ENCODE measurements at regions not wholly inside any gene's neighbourhood (a gene's known extent, or its start where the extent isn't known, plus 50 kb on each side); places are given as distances from the start of the nearest gene placed in this dataset.

DNA sequence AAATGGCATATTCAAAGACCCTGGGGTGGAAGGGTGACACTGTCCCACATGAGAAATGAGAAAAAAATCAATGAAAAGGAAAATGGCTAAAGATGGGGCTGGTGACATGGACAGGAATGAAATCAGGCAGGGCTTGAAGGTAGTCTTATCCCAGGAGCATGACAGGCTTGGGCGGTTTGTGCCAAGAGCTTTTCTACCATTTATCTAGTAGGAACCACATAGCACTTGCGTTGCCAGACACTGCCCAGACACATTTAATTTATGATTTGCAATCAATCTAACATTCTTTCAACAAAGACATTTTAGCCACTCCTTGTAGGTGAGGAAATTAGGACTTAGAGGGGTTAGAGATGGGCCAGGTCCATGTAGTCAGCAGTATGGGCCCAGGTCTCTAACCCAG is 106.6 kb upstream of the NR2F2 start (continued):
- TF ChIP-seq, protein P1, sequence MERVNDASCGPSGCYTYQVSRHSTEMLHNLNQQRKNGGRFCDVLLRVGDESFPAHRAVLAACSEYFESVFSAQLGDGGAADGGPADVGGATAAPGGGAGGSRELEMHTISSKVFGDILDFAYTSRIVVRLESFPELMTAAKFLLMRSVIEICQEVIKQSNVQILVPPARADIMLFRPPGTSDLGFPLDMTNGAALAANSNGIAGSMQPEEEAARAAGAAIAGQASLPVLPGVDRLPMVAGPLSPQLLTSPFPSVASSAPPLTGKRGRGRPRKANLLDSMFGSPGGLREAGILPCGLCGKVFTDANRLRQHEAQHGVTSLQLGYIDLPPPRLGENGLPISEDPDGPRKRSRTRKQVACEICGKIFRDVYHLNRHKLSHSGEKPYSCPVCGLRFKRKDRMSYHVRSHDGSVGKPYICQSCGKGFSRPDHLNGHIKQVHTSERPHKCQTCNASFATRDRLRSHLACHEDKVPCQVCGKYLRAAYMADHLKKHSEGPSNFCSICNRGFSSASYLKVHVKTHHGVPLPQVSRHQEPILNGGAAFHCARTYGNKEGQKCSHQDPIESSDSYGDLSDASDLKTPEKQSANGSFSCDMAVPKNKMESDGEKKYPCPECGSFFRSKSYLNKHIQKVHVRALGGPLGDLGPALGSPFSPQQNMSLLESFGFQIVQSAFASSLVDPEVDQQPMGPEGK (CRISPR knock-in tag; IDR thresholded peaks at IDR 0.05; ENCODE audit: borderline replicate concordance), result no peak
- TF ChIP-seq ISL1 (CRISPR knock-in tag; IDR thresholded peaks at IDR 0.05) (no peak), ZFP3 (CRISPR knock-in tag; IDR thresholded peaks at IDR 0.05) (no peak)

DNA sequence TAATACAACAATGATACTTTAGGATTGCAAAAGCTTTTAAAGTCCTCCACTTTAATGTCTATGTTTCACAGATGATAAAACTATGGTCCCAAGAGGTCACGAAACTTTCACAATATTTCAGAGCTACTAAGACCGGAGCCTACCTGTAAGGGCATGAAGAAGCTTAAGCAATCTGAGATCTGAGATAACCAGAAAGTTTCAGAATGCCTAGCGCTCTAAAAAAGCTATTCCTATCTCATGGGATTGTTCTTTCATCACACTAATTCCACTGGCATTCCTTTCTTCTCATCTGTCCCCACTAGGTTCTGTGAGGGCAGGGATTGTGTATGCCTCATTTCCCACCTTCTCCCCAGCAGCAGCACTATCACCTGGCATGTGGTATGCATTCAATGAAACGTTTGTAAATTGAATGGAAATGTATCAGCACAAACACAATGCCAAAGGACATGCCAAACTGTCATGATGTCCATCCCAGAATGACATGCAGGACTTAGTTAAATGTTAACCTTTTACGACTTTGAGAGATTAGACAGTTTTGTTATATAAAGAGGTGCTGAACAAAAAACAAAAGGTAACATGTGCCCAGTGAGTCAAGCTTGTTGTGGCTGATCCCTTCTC is 104.7 kb upstream of the NR2F2 start:
- TF ChIP-seq PPARA (CRISPR knock-in tag; IDR thresholded peaks at IDR 0.05; ENCODE audit: borderline replicate concordance) (no peak), ZNF8 (CRISPR knock-in tag; IDR thresholded peaks at IDR 0.05) (no peak), ESRRG (CRISPR knock-in tag; IDR thresholded peaks at IDR 0.05) (no peak), TCF4 (CRISPR knock-in tag; IDR thresholded peaks at IDR 0.05; ENCODE audit: borderline replicate concordance) (no peak), BACH2 (CRISPR knock-in tag; IDR thresholded peaks at IDR 0.05; ENCODE audit: borderline replicate concordance) (no peak), CSRNP3 (CRISPR knock-in tag; IDR thresholded peaks at IDR 0.05) (no peak)
- ATAC-seq, result no peak

GRCh38 chr15:96230526-96231181 is 99.8 kb upstream of the NR2F2 start:
- no peak for ATAC-seq
- TF ChIP-seq ISL1 (CRISPR knock-in tag; IDR thresholded peaks at IDR 0.05), result no peak
- TF ChIP-seq CSRNP3 (CRISPR knock-in tag; IDR thresholded peaks at IDR 0.05), result no peak
- TF ChIP-seq TCF4 (CRISPR knock-in tag; IDR thresholded peaks at IDR 0.05; ENCODE audit: borderline replicate concordance), result no peak
- TF ChIP-seq ZNF565 (CRISPR knock-in tag; conservative IDR thresholded peaks at IDR 0.05; ENCODE audit: low read depth), result no peak
- TF ChIP-seq, protein P1 (CRISPR knock-in tag; IDR thresholded peaks at IDR 0.05; ENCODE audit: borderline replicate concordance), result no peak
- TF ChIP-seq ESRRG (CRISPR knock-in tag; IDR thresholded peaks at IDR 0.05), result no peak
- TF ChIP-seq, protein P2, sequence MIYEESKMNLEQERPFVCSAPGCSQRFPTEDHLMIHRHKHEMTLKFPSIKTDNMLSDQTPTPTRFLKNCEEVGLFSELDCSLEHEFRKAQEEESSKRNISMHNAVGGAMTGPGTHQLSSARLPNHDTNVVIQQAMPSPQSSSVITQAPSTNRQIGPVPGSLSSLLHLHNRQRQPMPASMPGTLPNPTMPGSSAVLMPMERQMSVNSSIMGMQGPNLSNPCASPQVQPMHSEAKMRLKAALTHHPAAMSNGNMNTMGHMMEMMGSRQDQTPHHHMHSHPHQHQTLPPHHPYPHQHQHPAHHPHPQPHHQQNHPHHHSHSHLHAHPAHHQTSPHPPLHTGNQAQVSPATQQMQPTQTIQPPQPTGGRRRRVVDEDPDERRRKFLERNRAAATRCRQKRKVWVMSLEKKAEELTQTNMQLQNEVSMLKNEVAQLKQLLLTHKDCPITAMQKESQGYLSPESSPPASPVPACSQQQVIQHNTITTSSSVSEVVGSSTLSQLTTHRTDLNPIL (CRISPR knock-in tag; IDR thresholded peaks at IDR 0.05; ENCODE audit: low read depth), result no peak
- TF ChIP-seq, protein P3, sequence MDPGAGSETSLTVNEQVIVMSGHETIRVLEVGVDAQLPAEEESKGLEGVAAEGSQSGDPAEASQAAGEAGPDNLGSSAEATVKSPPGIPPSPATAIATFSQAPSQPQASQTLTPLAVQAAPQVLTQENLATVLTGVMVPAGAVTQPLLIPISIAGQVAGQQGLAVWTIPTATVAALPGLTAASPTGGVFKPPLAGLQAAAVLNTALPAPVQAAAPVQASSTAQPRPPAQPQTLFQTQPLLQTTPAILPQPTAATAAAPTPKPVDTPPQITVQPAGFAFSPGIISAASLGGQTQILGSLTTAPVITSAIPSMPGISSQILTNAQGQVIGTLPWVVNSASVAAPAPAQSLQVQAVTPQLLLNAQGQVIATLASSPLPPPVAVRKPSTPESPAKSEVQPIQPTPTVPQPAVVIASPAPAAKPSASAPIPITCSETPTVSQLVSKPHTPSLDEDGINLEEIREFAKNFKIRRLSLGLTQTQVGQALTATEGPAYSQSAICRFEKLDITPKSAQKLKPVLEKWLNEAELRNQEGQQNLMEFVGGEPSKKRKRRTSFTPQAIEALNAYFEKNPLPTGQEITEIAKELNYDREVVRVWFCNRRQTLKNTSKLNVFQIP (CRISPR knock-in tag; IDR thresholded peaks at IDR 0.05; ENCODE audit: borderline replicate concordance, low read depth), result no peak
- TF ChIP-seq, protein P4, sequence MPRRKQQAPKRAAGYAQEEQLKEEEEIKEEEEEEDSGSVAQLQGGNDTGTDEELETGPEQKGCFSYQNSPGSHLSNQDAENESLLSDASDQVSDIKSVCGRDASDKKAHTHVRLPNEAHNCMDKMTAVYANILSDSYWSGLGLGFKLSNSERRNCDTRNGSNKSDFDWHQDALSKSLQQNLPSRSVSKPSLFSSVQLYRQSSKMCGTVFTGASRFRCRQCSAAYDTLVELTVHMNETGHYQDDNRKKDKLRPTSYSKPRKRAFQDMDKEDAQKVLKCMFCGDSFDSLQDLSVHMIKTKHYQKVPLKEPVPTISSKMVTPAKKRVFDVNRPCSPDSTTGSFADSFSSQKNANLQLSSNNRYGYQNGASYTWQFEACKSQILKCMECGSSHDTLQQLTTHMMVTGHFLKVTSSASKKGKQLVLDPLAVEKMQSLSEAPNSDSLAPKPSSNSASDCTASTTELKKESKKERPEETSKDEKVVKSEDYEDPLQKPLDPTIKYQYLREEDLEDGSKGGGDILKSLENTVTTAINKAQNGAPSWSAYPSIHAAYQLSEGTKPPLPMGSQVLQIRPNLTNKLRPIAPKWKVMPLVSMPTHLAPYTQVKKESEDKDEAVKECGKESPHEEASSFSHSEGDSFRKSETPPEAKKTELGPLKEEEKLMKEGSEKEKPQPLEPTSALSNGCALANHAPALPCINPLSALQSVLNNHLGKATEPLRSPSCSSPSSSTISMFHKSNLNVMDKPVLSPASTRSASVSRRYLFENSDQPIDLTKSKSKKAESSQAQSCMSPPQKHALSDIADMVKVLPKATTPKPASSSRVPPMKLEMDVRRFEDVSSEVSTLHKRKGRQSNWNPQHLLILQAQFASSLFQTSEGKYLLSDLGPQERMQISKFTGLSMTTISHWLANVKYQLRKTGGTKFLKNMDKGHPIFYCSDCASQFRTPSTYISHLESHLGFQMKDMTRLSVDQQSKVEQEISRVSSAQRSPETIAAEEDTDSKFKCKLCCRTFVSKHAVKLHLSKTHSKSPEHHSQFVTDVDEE (CRISPR knock-in tag; IDR thresholded peaks at IDR 0.05), result no peak
- no peak for TF ChIP-seq CSDC2 (CRISPR knock-in tag; IDR thresholded peaks at IDR 0.05)
- TF ChIP-seq SNAI2 (CRISPR knock-in tag; IDR thresholded peaks at IDR 0.05), result no peak
- no peak for TF ChIP-seq GLIS3 (CRISPR knock-in tag; IDR thresholded peaks at IDR 0.05)
- TF ChIP-seq OSR1 (CRISPR knock-in tag; IDR thresholded peaks at IDR 0.05), result no peak
- TF ChIP-seq ZNF8 (CRISPR knock-in tag; IDR thresholded peaks at IDR 0.05), result no peak
- TF ChIP-seq ZFP30 (CRISPR knock-in tag; IDR thresholded peaks at IDR 0.05), result no peak
- no peak for TF ChIP-seq RARB (CRISPR knock-in tag; IDR thresholded peaks at IDR 0.05)
- no peak for TF ChIP-seq BACH2 (CRISPR knock-in tag; IDR thresholded peaks at IDR 0.05; ENCODE audit: borderline replicate concordance)
- TF ChIP-seq PPARA (CRISPR knock-in tag; IDR thresholded peaks at IDR 0.05; ENCODE audit: borderline replicate concordance), result no peak

All from SK-N-SH treated with all-trans-retinoic acid at 6 μM for 48 hours (cell line).